Heart left ventricle (tissue), 13 donors: ENCODE measurements at regions not wholly inside any gene's neighbourhood (a gene's known extent, or its start where the extent isn't known, plus 50 kb on each side); places are given as distances from the start of the nearest gene placed in this dataset.
"Not testable (repeated sequence)": the region's sequence is repeated elsewhere in the genome, so short reads cannot be mapped to it uniquely, and the experiment has no call there.

Experiments
- CTCF ChIP-seq, 12 donors: fragments of 200-600 bp; sonication (generic) in 4 of 12; IDR thresholded peaks; one replicate each; pipeline versions ENCODE4 v1.5.0 to v1.8.0; 2018 to 2022; ENCODE audit warnings: antibody characterized with exemption in 12 of 12, mild to moderate bottlenecking in 5 of 12
- POLR2A ChIP-seq, 2 donors: fragments of 450-650 bp; IDR thresholded peaks; one replicate each; pipeline ENCODE4 v1.6.1; 2017; ENCODE audit warnings: antibody characterized with exemption in 2 of 2, mild to moderate bottlenecking in 2 of 2, moderate library complexity in 2 of 2
- donor health status: ischemic (EF 13 %, LVEDD 7.1; RV severe dilation, severe dysfunction).
- donor health status: DM: no; HTN: yes; CAD: no.
- donor health status: DM: no; HTN: no; CAD: no.
- donor health status: ischemic (EF 25% LVEDD 6.9; RV normal size, moderate dysfunction).
- donor health status: ischemic (EF 25% LVEDD 5.7; RV mildly dilated, moderate dysfunction).
- donor health status: ischemic (EF 35%, LVEDD 5.7; RV mildly dilated, moderate dysfunction).
- donor health status: nonischemic (EF 11% LVEDD 7.7; RV severe dilation, severe dysfunction).
- donor health status: DM: yes; HTN: yes; CAD: no.
- donor health status: PGD.
- donor health status: ischemic (EF 29% LVEDD 5.4; RV normal size, mild dysfunction).
- donor health status: nonischemic (EF 23%, LVEDD 6.1; RV moderate dilation, normal function).

- TF ChIP-seq POLR2A, CTCF (IDR thresholded peaks at IDR 0.05): not testable (repeated sequence)
Observed at GRCh38 chr4:155064934-155065333, 143.5 kb upstream of the NPY2R start.
